ENCODE measurements at regions not wholly inside any gene's neighbourhood (a gene's known extent, or its start where the extent isn't known, plus 50 kb on each side); places are given as distances from the start of the nearest gene placed in this dataset.
A peak's percentile ranks its signal among the peaks of the same experiment; 100 is the strongest.

DNA sequence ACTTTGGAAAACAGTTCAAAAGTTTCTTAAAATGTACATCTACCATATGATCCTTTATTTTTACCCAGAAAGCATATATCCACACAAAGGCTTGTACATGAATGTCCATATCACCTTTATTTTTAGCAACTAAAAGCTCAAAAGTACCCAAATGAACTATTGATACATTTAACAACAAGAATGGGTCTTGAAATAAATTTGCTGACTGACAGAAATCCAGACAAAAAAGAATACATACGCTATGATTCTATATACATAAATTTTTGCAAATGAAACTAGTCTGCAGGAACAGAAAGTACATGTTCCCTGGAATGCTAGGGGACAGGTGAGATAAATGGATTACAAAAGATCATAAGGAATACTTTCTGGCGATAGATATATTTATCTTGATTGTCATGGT lies 96.3 kb upstream of the KYNU start:
- ChIA-PET POLR2A (no interaction called here), CTCF (no interaction called here)
- TF ChIP-seq MAFK (IDR thresholded peaks at IDR 0.05; ENCODE audit: partially characterized antibody) (peak; percentile 65), RFX5 (IDR thresholded peaks at IDR 0.05) (no peak)
- no peak overlapping the region for H3K4me3 ChIP-seq
- no peaks in the 10 kb centered on the region for H3K4me1 ChIP-seq
- no peak for FAIRE-seq
- ATAC-seq = no peak
- H3K27ac ChIP-seq = no peak overlapping the region
- H3K4me2 ChIP-seq = no peak overlapping the region
- no peaks in the 10 kb centered on the region for H3K9me3 ChIP-seq
- no peak for DNase-seq (ENCODE audit: low read depth in 1 of 2, low spot score in 1 of 2)
- 89% methylated on average over 2 of the region's 2 CpGs for WGBS (ENCODE audit: missing lambda C conversion rate)

GRCh38 chr2:142778289-142778688 lies 99.2 kb upstream of the KYNU start:
- Histone ChIP-seq H3K27ac (0 out of 6 replicates have a peak overlapping the region, but pooled peaks of 1 of the 2 experiments have one; percentile 0), H3K9me3 (no peaks in the 10 kb centered on the region; the same call in 2 of the 3 replicates), H3K4me3 (no peak overlapping the region), H3K4me2 (no peak overlapping the region), H3K4me1 (no peaks in the 10 kb centered on the region)
- ChIA-PET CTCF (no interaction called here), POLR2A (interaction anchor here (0.6 kb wide), 1 partner anchor 301 kb away, joined by 10 read pairs; no protein-coding TSS in a partner anchor)
- no peak for DNase-seq (ENCODE audit: low read depth in 1 of 2, low spot score in 1 of 2)
- no peak for ATAC-seq
- TF ChIP-seq RNF2 (IDR thresholded peaks at IDR 0.05; ENCODE audit: borderline replicate concordance, low read depth) (no peak), HES2 (IDR thresholded peaks at IDR 0.05) (no peak), BHLHE40 (IDR thresholded peaks at IDR 0.05; ENCODE audit: low read depth, low read length) (no peak), MAX (IDR thresholded peaks at IDR 0.05) (no peak), GATA3 (IDR thresholded peaks at IDR 0.05; ENCODE audit: borderline replicate concordance) (no peak), CEBPB (IDR thresholded peaks at IDR 0.05) (no peak), CHD2 (IDR thresholded peaks at IDR 0.05; ENCODE audit: low read length, partially characterized antibody) (no peak), POLR2A (IDR thresholded peaks at IDR 0.05; ENCODE audit: low read length) (no peak), HOXA7 (CRISPR knock-in tag; IDR thresholded peaks at IDR 0.05) (no peak), RARB (CRISPR knock-in tag; IDR thresholded peaks at IDR 0.05) (no peak), EHMT2 (IDR thresholded peaks at IDR 0.05; ENCODE audit: low read depth) (no peak), CBX2 (IDR thresholded peaks at IDR 0.05; ENCODE audit: borderline replicate concordance, low read depth) (no peak), ZC3H11A (IDR thresholded peaks at IDR 0.05) (no peak), PHF8 (IDR thresholded peaks at IDR 0.05; ENCODE audit: borderline replicate concordance, low read depth) (no peak), ZNF302 (CRISPR knock-in tag; IDR thresholded peaks at IDR 0.05) (no peak), ZFP36 (IDR thresholded peaks at IDR 0.05; ENCODE audit: borderline replicate concordance, partially characterized antibody) (no peak)
- TF ChIP-seq, protein P1, sequence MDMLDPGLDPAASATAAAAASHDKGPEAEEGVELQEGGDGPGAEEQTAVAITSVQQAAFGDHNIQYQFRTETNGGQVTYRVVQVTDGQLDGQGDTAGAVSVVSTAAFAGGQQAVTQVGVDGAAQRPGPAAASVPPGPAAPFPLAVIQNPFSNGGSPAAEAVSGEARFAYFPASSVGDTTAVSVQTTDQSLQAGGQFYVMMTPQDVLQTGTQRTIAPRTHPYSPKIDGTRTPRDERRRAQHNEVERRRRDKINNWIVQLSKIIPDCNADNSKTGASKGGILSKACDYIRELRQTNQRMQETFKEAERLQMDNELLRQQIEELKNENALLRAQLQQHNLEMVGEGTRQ (IDR thresholded peaks at IDR 0.05) = no peak
- TF ChIP-seq, protein P2, sequence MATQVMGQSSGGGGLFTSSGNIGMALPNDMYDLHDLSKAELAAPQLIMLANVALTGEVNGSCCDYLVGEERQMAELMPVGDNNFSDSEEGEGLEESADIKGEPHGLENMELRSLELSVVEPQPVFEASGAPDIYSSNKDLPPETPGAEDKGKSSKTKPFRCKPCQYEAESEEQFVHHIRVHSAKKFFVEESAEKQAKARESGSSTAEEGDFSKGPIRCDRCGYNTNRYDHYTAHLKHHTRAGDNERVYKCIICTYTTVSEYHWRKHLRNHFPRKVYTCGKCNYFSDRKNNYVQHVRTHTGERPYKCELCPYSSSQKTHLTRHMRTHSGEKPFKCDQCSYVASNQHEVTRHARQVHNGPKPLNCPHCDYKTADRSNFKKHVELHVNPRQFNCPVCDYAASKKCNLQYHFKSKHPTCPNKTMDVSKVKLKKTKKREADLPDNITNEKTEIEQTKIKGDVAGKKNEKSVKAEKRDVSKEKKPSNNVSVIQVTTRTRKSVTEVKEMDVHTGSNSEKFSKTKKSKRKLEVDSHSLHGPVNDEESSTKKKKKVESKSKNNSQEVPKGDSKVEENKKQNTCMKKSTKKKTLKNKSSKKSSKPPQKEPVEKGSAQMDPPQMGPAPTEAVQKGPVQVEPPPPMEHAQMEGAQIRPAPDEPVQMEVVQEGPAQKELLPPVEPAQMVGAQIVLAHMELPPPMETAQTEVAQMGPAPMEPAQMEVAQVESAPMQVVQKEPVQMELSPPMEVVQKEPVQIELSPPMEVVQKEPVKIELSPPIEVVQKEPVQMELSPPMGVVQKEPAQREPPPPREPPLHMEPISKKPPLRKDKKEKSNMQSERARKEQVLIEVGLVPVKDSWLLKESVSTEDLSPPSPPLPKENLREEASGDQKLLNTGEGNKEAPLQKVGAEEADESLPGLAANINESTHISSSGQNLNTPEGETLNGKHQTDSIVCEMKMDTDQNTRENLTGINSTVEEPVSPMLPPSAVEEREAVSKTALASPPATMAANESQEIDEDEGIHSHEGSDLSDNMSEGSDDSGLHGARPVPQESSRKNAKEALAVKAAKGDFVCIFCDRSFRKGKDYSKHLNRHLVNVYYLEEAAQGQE (IDR thresholded peaks at IDR 0.05) = no peak
- 62% methylated on average over 3 of the region's 3 CpGs for WGBS (ENCODE audit: missing lambda C conversion rate)
- no peak for FAIRE-seq

GRCh38 chr2:142777742-142778141 lies 99.7 kb upstream of the KYNU start:
- no peak for ATAC-seq
- POLR2A ChIA-PET = interaction anchor here (0.6 kb wide), 1 partner anchor 301 kb away, joined by 10 read pairs; no protein-coding TSS in a partner anchor
- no peaks in the 10 kb centered on the region for H3K4me1 ChIP-seq
- no peak overlapping the region for H3K27ac ChIP-seq
- H3K4me3 ChIP-seq = no peak overlapping the region
- 65% methylated on average over 2 of the region's 2 CpGs for WGBS (ENCODE audit: missing lambda C conversion rate)
- CTCF ChIA-PET = no interaction called here
- no peak for FAIRE-seq
- DNase-seq (ENCODE audit: low read depth in 1 of 2, low spot score in 1 of 2) = no peak
- no peak overlapping the region for H3K4me2 ChIP-seq
- no peaks in the 10 kb centered on the region; the same call in 2 of the 3 replicates for H3K9me3 ChIP-seq
- no peak for TF ChIP-seq RFX5 (IDR thresholded peaks at IDR 0.05)
- TF ChIP-seq EHMT2 (IDR thresholded peaks at IDR 0.05; ENCODE audit: low read depth) = no peak
- TF ChIP-seq RAD21 (conservative IDR thresholded peaks at IDR 0.05 in 1 of 2, IDR thresholded peaks at IDR 0.05 in 1 of 2) = no peak
- TF ChIP-seq CTCF (IDR thresholded peaks at IDR 0.05) = no peak
- TF ChIP-seq, protein P2 (IDR thresholded peaks at IDR 0.05) = no peak
- no peak for TF ChIP-seq PBX3 (IDR thresholded peaks at IDR 0.05)

All from A549 (cell line).